Activated T-helper 1 cell treated with anti-CD3 and anti-CD28 coated beads, Interleukin-12 subunit alpha, Interleukin-12 subunit beta, Interleukin-2, Interleukin-4 antibody, amounts not matched to agents 30 ng/mL and 10 ng/mL and 1 ng/mL, durations not matched to agents 14 hours and 24 hours and 36 hours (primary cell): ENCODE measurements at regions not wholly inside any gene's neighbourhood (a gene's known extent, or its start where the extent isn't known, plus 50 kb on each side); places are given as distances from the start of the nearest gene placed in this dataset.

ENCODE experiments used
- DNase-seq: peaks from one replicate; pipeline ENCODE4 v3.0.0; 2021; ENCODE audit warnings: low spot score
- H3K27ac Mint-ChIP-seq: one replicate; pipeline ENCODE4 v1.8.0; 2021; ENCODE audit warnings: mild to moderate bottlenecking, mixed read lengths
- H3K27me3 Mint-ChIP-seq: one replicate; pipeline ENCODE4 v1.8.0; 2022; ENCODE audit warnings: mild to moderate bottlenecking, moderate library complexity, mixed read lengths; ENCODE audit not compliant: insufficient read depth
- H3K36me3 Mint-ChIP-seq: one replicate; pipeline ENCODE4 v1.8.0; 2021; ENCODE audit warnings: low read depth, mixed read lengths
- H3K4me1 Mint-ChIP-seq: one replicate; pipeline ENCODE4 v1.8.0; 2021; ENCODE audit warnings: low read depth, mixed read lengths
- H3K4me3 Mint-ChIP-seq: one replicate; pipeline ENCODE4 v1.8.0; 2021; ENCODE audit warnings: mild to moderate bottlenecking, moderate library complexity, mixed read lengths
- H3K9me3 Mint-ChIP-seq: one replicate; pipeline ENCODE4 v1.8.0; 2021; ENCODE audit warnings: mixed read lengths
- intact Hi-C: fragments of 100-400 bp; cut with micrococcal nuclease; formaldehyde crosslinking; loops from one replicate; pipeline ENCODE4 v1.15.1; 2024

GRCh38 chr11:21625982-21626381 lies 566.9 kb upstream of the ANO5 start:
- H3K36me3 Mint-ChIP-seq = no peaks in the 10 kb centered on the region
- peaks cover 10% of the 10 kb centered on the region for H3K9me3 Mint-ChIP-seq
- H3K27ac Mint-ChIP-seq = no peak overlapping the region
- intact Hi-C loops = no loop called here
- H3K4me3 Mint-ChIP-seq = no peak overlapping the region
- H3K27me3 Mint-ChIP-seq = no peaks in the 10 kb centered on the region
- no peaks in the 10 kb centered on the region for H3K4me1 Mint-ChIP-seq
- DNase-seq = no peak

GRCh38 chr11:21628641-21629040 lies 564.2 kb upstream of the ANO5 start:
- DNase-seq = no peak
- Mint-ChIP-seq H3K4me1 (no peaks in the 10 kb centered on the region), H3K36me3 (no peaks in the 10 kb centered on the region), H3K4me3 (no peak overlapping the region), H3K27me3 (no peaks in the 10 kb centered on the region), H3K27ac (no peak overlapping the region), H3K9me3 (peaks cover 10% of the 10 kb centered on the region)
- intact Hi-C loops = no loop called here

GRCh38 chr11:21630934-21631478 lies 561.9 kb upstream of the ANO5 start:
- H3K27ac Mint-ChIP-seq = no peak overlapping the region
- DNase-seq = no peak
- H3K27me3 Mint-ChIP-seq = no peaks in the 10 kb centered on the region
- H3K4me1 Mint-ChIP-seq = no peaks in the 10 kb centered on the region
- H3K9me3 Mint-ChIP-seq = peaks cover 6% of the 10 kb centered on the region
- intact Hi-C loops = no loop called here
- no peaks in the 10 kb centered on the region for H3K36me3 Mint-ChIP-seq
- no peak overlapping the region for H3K4me3 Mint-ChIP-seq

GRCh38 chr11:21631991-21632390 lies 560.9 kb upstream of the ANO5 start:
- no peaks in the 10 kb centered on the region for H3K27me3 Mint-ChIP-seq
- intact Hi-C loops = no loop called here
- no peak overlapping the region for H3K4me3 Mint-ChIP-seq
- H3K27ac Mint-ChIP-seq = no peak overlapping the region
- H3K4me1 Mint-ChIP-seq = no peaks in the 10 kb centered on the region
- H3K36me3 Mint-ChIP-seq = no peaks in the 10 kb centered on the region
- no peak for DNase-seq
- peaks cover 6% of the 10 kb centered on the region for H3K9me3 Mint-ChIP-seq

- H3K36me3 Mint-ChIP-seq = no peaks in the 10 kb centered on the region
- H3K27me3 Mint-ChIP-seq = no peaks in the 10 kb centered on the region
- no peaks in the 10 kb centered on the region for H3K4me1 Mint-ChIP-seq
- H3K9me3 Mint-ChIP-seq = peaks cover 6% of the 10 kb centered on the region
- DNase-seq = no peak
- H3K27ac Mint-ChIP-seq = no peak overlapping the region
- no peak overlapping the region for H3K4me3 Mint-ChIP-seq
- intact Hi-C loops = no loop called here
Measured at GRCh38 chr11:21634491-21634890, 558.4 kb upstream of the ANO5 start.

GRCh38 chr11:21634956-21635355 lies 557.9 kb upstream of the ANO5 start:
- H3K27ac Mint-ChIP-seq = no peak overlapping the region
- intact Hi-C loops = no loop called here
- no peak overlapping the region for H3K4me3 Mint-ChIP-seq

GRCh38 chr11:21635394-21636145 lies 557.3 kb upstream of the ANO5 start:
- intact Hi-C loops = no loop called here
- Mint-ChIP-seq H3K27me3 (no peaks in the 10 kb centered on the region), H3K4me1 (no peaks in the 10 kb centered on the region), H3K9me3 (peaks cover 4% of the 10 kb centered on the region), H3K36me3 (no peaks in the 10 kb centered on the region), H3K4me3 (no peak overlapping the region), H3K27ac (no peak overlapping the region)
- DNase-seq = no peak

More at GRCh38 chr11:21634956-21635355, 557.9 kb upstream of the ANO5 start:
- Mint-ChIP-seq H3K27me3 (no peaks in the 10 kb centered on the region), H3K4me1 (no peaks in the 10 kb centered on the region), H3K9me3 (peaks cover 6% of the 10 kb centered on the region), H3K36me3 (no peaks in the 10 kb centered on the region)
- DNase-seq = no peak

- DNase-seq = no peak
- intact Hi-C loops = no loop called here
- no peaks in the 10 kb centered on the region for H3K9me3 Mint-ChIP-seq
- no peaks in the 10 kb centered on the region for H3K36me3 Mint-ChIP-seq
- H3K4me1 Mint-ChIP-seq = no peaks in the 10 kb centered on the region
- no peak overlapping the region for H3K4me3 Mint-ChIP-seq
- H3K27me3 Mint-ChIP-seq = no peaks in the 10 kb centered on the region
- H3K27ac Mint-ChIP-seq = no peak overlapping the region
Measured at GRCh38 chr11:21636561-21636960, 556.3 kb upstream of the ANO5 start.

- Mint-ChIP-seq H3K4me3 (no peak overlapping the region), H3K27ac (no peak overlapping the region), H3K4me1 (no peaks in the 10 kb centered on the region)
Measured at GRCh38 chr11:21640491-21640890, 552.4 kb upstream of the ANO5 start.

GRCh38 chr11:21641869-21642268 lies 551.0 kb upstream of the ANO5 start:
- no peak overlapping the region for H3K4me3 Mint-ChIP-seq
- no peaks in the 10 kb centered on the region for H3K4me1 Mint-ChIP-seq
- DNase-seq = no peak
- no peaks in the 10 kb centered on the region for H3K36me3 Mint-ChIP-seq
- H3K27me3 Mint-ChIP-seq = no peaks in the 10 kb centered on the region
- H3K27ac Mint-ChIP-seq = no peak overlapping the region
- intact Hi-C loops = no loop called here
- no peaks in the 10 kb centered on the region for H3K9me3 Mint-ChIP-seq

More at GRCh38 chr11:21640491-21640890, 552.4 kb upstream of the ANO5 start:
- intact Hi-C loops = no loop called here
- DNase-seq = no peak
- Mint-ChIP-seq H3K36me3 (no peaks in the 10 kb centered on the region), H3K27me3 (no peaks in the 10 kb centered on the region), H3K9me3 (no peaks in the 10 kb centered on the region)

- intact Hi-C loops = no loop called here
- Mint-ChIP-seq H3K4me3 (no peak overlapping the region), H3K9me3 (no peaks in the 10 kb centered on the region), H3K4me1 (no peaks in the 10 kb centered on the region), H3K36me3 (no peaks in the 10 kb centered on the region), H3K27ac (no peak overlapping the region), H3K27me3 (no peaks in the 10 kb centered on the region)
- no peak for DNase-seq
Measured at GRCh38 chr11:21646351-21646750, 546.5 kb upstream of the ANO5 start.

GRCh38 chr11:21650961-21651360 lies 541.9 kb upstream of the ANO5 start:
- no peak for DNase-seq
- H3K27ac Mint-ChIP-seq = no peak overlapping the region
- intact Hi-C loops = no loop called here
- no peaks in the 10 kb centered on the region for H3K36me3 Mint-ChIP-seq
- peaks cover 4% of the 10 kb centered on the region for H3K9me3 Mint-ChIP-seq
- H3K27me3 Mint-ChIP-seq = no peaks in the 10 kb centered on the region
- H3K4me3 Mint-ChIP-seq = no peak overlapping the region
- H3K4me1 Mint-ChIP-seq = no peaks in the 10 kb centered on the region

- Mint-ChIP-seq H3K36me3 (no peaks in the 10 kb centered on the region), H3K9me3 (peaks cover 7% of the 10 kb centered on the region), H3K27ac (no peak overlapping the region), H3K4me1 (no peaks in the 10 kb centered on the region), H3K4me3 (no peak overlapping the region), H3K27me3 (no peaks in the 10 kb centered on the region)
- intact Hi-C loops = no loop called here
- no peak for DNase-seq
Measured at GRCh38 chr11:21653951-21654421, 538.9 kb upstream of the ANO5 start.
